OCI-LY1 (cell line): ENCODE measurements at regions not wholly inside any gene's neighbourhood (a gene's known extent, or its start where the extent isn't known, plus 50 kb on each side); places are given as distances from the start of the nearest gene placed in this dataset.
"Not testable (repeated sequence)": the region's sequence is repeated elsewhere in the genome, so short reads cannot be mapped to it uniquely, and the experiment has no call there.

ENCODE experiments used
- H2AFZ ChIP-seq: fragments of 200-600 bp; sonication (generic), shearing (Covaris generic); 2 replicates; pipeline ENCODE4 v1.6.0; 2014; ENCODE audit warnings: antibody characterized with exemption, mild to moderate bottlenecking, low read length
- H3F3A ChIP-seq: fragments of 200-600 bp; sonication (generic), shearing (Covaris generic); 2 replicates; pipeline ENCODE4 v1.6.0; 2014; ENCODE audit warnings: mild to moderate bottlenecking, antibody characterized with exemption, low read length, moderate library complexity; ENCODE audit not compliant: insufficient read depth
- H3K27ac ChIP-seq: fragments of 200-600 bp; sonication (generic); 2 replicates; pipeline ENCODE4 v1.5.1; 2014; ENCODE audit warnings: low read length, mixed run types, mild to moderate bottlenecking, low read depth; ENCODE audit not compliant: poor library complexity, severe bottlenecking
- H3K27me3 ChIP-seq: fragments of 200-600 bp; sonication (generic); 2 replicates; pipeline ENCODE4 v1.6.0; 2014; ENCODE audit warnings: antibody characterized with exemption, mild to moderate bottlenecking, low read length, moderate library complexity; ENCODE audit not compliant: insufficient read depth
- H3K36me3 ChIP-seq: fragments of 200-600 bp; sonication (generic); 2 replicates; pipeline ENCODE4 v1.6.1; 2014; ENCODE audit warnings: mild to moderate bottlenecking, antibody characterized with exemption, low read length, moderate library complexity, mixed read lengths; ENCODE audit not compliant: insufficient read depth
- H3K4me1 ChIP-seq: fragments of 200-600 bp; sonication (generic); 2 replicates; pipeline ENCODE4 v1.5.1; 2014; ENCODE audit warnings: mild to moderate bottlenecking, low read length, moderate library complexity; ENCODE audit not compliant: insufficient read depth, severe bottlenecking
- H3K4me2 ChIP-seq: fragments of 200-600 bp; sonication (generic), shearing (Covaris generic); 2 replicates; pipeline ENCODE4 v1.6.1; 2014; ENCODE audit warnings: low read length
- H3K4me3 ChIP-seq: fragments of 200-600 bp; sonication (generic); 2 replicates; pipeline ENCODE4 v1.5.1; 2014; ENCODE audit warnings: low read length, low read depth, mild to moderate bottlenecking, mixed read lengths; ENCODE audit not compliant: poor library complexity, severe bottlenecking
- H3K79me2 ChIP-seq: fragments of 200-600 bp; shearing (Covaris generic); 2 replicates; pipeline ENCODE4 v1.6.1; 2016; ENCODE audit warnings: mixed run types, low read length, mixed read lengths; ENCODE audit not compliant: insufficient read depth
- H3K9ac ChIP-seq: fragments of 200-600 bp; sonication (generic), shearing (Covaris generic); 2 replicates; pipeline ENCODE4 v1.6.1; 2014; ENCODE audit warnings: mild to moderate bottlenecking, low read length, mixed read lengths
- H3K9me2 ChIP-seq: fragments of 200-600 bp; sonication (generic), shearing (Covaris generic); 2 replicates; pipeline ENCODE4 v1.6.1; 2014; ENCODE audit warnings: low read depth, mild to moderate bottlenecking, low read length, mixed read lengths
- H3K9me3 ChIP-seq: fragments of 200-600 bp; shearing (Covaris generic); 2 replicates; pipeline ENCODE4 v1.6.1; 2014; ENCODE audit warnings: low read length, mixed read lengths
- H4K20me1 ChIP-seq: fragments of 200-600 bp; sonication (generic), shearing (Covaris generic); 2 replicates; pipeline ENCODE4 v1.6.0; 2016; ENCODE audit warnings: mild to moderate bottlenecking, low read length; ENCODE audit not compliant: insufficient read depth
- CTCF ChIP-seq: fragments of 200-600 bp; sonication (generic), shearing (Covaris generic); IDR thresholded peaks from 2 replicates; pipeline ENCODE4 v1.5.1; 2017; ENCODE audit warnings: mild to moderate bottlenecking, antibody characterized with exemption, low read length, moderate library complexity, mixed read lengths
- EZH2 ChIP-seq: fragments of 200-600 bp; sonication (generic), shearing (Covaris generic); IDR thresholded peaks from 2 replicates; pipeline ENCODE4 v1.8.0; 2017; ENCODE audit warnings: borderline replicate concordance, mixed run types, mild to moderate bottlenecking, antibody characterized with exemption, low read length, moderate library complexity, mixed read lengths

- Histone ChIP-seq H3K9me3 (no peaks in the 10 kb centered on the region), H3K36me3 (no peaks in the 10 kb centered on the region), H2AFZ (no peak overlapping the region), H4K20me1 (no peaks in the 10 kb centered on the region), H3K27ac (no peak overlapping the region), H3F3A (no peaks in the 10 kb centered on the region), H3K4me2 (no peak overlapping the region), H3K4me1 (no peaks in the 10 kb centered on the region), H3K27me3 (no peaks in the 10 kb centered on the region), H3K9ac (no peak overlapping the region), H3K9me2 (no peaks in the 10 kb centered on the region), H3K79me2 (no peaks in the 10 kb centered on the region), H3K4me3 (no peak overlapping the region)
- TF ChIP-seq CTCF (no peak), EZH2 (no peak)
Observed at GRCh38 chrX:93264261-93265002, 408.9 kb downstream of the NAP1L3 start.

GRCh38 chrX:93259029-93259428, 414.3 kb downstream of the NAP1L3 start:
- no peak for TF ChIP-seq EZH2
- peak; percentile 16; the same call in 1 of the 2 replicates for TF ChIP-seq CTCF
- Histone ChIP-seq H3K36me3 (no peaks in the 10 kb centered on the region), H4K20me1 (no peaks in the 10 kb centered on the region), H3K9ac (no peak overlapping the region), H3K4me1 (no peaks in the 10 kb centered on the region), H3K27me3 (no peaks in the 10 kb centered on the region), H3K4me3 (no peak overlapping the region), H2AFZ (no peak overlapping the region), H3F3A (no peaks in the 10 kb centered on the region), H3K4me2 (no peak overlapping the region), H3K9me3 (no peaks in the 10 kb centered on the region), H3K9me2 (no peaks in the 10 kb centered on the region), H3K27ac (no peak overlapping the region), H3K79me2 (no peaks in the 10 kb centered on the region)

GRCh38 chrX:93242897-93243296, 430.5 kb downstream of the NAP1L3 start:
- Histone ChIP-seq H3K9ac (no peak overlapping the region), H3K4me2 (no peak overlapping the region), H3K9me3 (no peaks in the 10 kb centered on the region), H3K79me2 (no peaks in the 10 kb centered on the region), H3K4me3 (no peak overlapping the region), H3K4me1 (no peaks in the 10 kb centered on the region), H3F3A (no peaks in the 10 kb centered on the region), H4K20me1 (no peaks in the 10 kb centered on the region), H3K36me3 (no peaks in the 10 kb centered on the region), H3K27ac (no peak overlapping the region), H3K9me2 (no peaks in the 10 kb centered on the region), H2AFZ (no peak overlapping the region), H3K27me3 (no peaks in the 10 kb centered on the region)
- TF ChIP-seq CTCF: no peak
- TF ChIP-seq EZH2: no peak

GRCh38 chrX:93235494-93236256, 437.7 kb downstream of the NAP1L3 start:
- not testable (repeated sequence) for H3K9me2 ChIP-seq, H3K79me2 ChIP-seq, H3K4me2 ChIP-seq, H2AFZ ChIP-seq, H3K9me3 ChIP-seq, H3K4me3 ChIP-seq, H3K27ac ChIP-seq, H3F3A ChIP-seq, H3K4me1 ChIP-seq, H3K27me3 ChIP-seq, H3K9ac ChIP-seq, H3K36me3 ChIP-seq, H4K20me1 ChIP-seq
